IPS-NIHi11 (cell line): ENCODE measurements at regions not wholly inside any gene's neighbourhood (a gene's known extent, or its start where the extent isn't known, plus 50 kb on each side); places are given as distances from the start of the nearest gene placed in this dataset.
"Not testable (repeated sequence)": the region's sequence is repeated elsewhere in the genome, so short reads cannot be mapped to it uniquely, and the experiment has no call there.

Experiments used
- DNase-seq: peaks from one replicate; pipeline ENCODE4 v3.0.0; 2012; ENCODE audit warnings: mixed read lengths, low spot score

DNA sequence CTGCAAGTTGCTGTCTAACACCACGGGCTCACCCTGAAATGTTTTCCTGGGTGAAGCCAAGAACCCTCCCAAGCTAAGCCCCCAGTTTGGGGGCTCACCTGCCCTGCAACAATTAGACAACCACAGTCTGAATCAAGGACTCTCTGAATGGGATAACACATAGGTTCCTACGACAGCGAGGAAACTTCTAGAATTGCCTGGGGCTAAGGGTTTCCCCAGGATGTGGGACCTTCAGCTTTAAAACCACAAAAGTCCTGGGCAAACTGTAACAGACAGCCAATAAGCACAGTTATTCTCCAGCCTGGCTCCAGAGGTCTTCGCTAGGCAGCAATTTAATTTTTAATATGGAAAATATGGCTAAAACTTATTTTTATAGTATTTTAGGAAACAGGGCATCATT is 162.6 kb downstream of the PRKX start:
- DNase-seq: no peak

DNA sequence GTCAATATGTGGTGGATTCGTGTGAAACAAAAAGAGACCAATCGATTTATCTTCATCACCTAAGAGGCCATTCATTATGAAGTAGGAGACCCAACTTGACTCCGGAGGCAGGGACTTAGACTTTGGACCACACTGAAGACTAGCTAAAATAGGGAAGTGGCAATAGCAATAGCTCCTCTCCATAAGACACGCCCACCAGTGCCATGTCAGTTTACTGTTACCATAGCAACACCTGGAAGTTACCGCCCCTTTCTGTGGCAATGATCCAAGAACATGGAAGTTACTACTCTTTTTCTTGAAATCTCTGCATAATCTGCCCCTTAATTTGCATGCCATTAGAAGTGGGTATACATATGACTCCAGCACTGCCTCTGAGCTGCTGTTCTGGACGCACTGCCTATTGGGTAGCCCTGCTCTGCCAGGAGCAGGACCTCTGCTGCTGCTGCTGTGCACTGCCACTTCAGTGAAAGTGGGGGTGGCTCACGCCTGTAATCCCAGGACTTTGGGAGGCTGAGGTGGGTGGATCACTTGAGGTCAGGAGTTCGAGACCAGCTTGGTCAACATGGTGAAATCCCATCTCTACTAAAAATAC is 163.2 kb downstream of the PRKX start:
- peak; percentile 12 for DNase-seq

DNA sequence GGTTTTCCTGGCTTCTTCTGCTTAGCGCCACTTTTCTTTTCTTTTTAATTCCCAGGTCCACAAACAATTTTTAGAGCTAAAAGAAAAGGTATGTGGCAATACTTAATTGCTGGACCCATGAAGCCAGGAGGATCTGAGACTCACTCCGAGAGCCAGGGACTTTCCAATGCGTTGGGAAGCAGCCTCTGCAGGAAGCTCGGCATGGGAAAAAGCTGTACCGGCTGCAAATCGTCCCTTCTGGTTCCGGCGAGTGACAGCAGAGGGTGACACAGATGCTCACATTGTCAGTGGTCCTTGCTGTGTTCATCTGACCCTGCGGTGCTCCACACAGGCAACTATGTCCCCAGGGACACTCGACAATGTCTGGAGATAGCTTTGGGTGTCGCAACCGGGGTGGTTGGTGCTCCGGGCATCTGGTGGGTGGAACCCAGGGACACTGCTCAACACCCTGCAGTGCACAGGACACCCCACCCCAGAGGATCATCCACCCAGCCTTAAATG is 164.0 kb downstream of the PRKX start:
- no peak for DNase-seq

DNA sequence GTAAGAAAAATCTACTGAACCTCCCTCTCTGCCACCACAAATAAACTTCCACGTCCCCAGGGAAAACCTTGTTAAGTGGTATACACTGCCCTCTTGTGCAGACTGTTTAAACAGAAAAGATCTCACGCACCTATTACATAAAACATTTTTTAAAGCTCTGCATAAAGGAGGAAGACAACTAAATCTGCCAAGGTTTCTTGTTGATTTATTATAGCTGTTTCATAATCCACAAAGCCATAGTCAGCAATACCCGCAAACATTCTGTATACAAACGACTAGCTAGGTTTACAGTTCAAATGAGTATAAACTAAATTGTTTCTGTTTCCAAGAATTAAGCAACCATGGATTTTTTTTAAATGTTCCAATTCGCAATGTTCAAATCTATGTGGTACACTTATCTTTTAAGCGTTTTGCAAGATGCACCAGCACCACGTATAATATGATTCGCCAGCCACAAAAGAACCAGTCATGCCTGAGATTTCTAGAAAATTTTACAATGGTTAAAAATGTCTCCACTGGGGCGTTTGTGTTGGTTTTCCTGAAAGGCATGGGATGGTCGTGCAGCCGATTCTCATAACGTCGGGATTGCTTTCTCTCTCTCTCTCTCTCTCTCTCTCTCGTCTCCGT is 164.6 kb downstream of the PRKX start:
- DNase-seq: no peak

DNA sequence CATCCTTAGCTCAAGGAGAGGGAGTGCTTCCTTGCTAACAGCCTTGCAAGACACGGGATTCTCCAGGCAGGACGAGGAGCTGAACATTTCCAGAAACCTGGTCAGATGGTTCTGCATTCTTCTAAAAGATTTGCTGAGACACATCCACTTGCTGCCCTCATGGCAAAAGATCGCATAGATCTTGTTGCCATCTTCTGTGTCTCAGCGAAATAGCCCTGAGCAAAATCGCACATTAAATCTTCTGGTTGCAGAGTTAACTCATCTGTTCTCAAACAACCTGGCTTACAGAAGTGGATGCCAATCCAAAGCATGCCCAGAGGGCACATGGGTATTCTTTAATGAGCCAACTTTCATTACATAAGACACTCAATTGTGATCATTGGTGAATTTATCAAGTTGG is 167.5 kb downstream of the PRKX start:
- DNase-seq: no peak

DNA sequence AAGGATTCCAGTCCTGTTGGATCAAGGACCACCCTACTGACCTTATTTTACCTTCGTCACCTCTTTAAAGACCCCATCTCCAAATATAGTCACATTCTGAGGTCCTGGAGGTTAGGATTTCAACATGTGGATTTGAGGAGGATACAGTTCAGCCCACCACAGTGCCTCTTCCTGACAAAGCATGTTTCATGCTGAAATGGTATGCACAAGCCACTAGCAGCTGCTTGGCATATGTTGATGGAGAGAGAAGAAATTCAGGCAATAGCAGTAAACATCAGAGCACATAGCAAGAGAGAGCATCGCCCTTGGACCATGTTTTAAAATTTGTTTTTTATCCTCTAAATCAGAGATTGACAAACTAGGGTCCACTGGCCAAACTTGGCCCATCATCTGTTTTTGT is 172.1 kb downstream of the PRKX start:
- DNase-seq: no peak

DNA sequence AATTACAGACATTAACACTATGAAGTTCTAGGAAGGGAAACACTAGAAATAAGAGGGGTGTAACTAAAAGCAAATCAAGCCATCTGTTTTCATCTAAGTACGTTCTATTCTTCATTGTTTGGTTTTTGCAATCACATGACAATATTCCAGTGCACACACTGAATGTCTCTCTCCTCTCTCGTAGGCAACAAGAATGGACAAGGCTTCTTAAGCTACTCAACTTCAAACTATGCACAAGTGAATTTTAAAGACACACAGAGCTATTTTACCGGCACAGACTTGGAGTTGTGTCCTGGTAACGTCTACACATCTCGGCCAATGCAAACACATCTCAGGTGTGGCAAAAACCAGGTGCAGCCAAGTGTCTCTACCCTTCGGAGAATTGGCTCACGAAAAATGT is 173.3 kb downstream of the PRKX start:
- no peak for DNase-seq

DNA sequence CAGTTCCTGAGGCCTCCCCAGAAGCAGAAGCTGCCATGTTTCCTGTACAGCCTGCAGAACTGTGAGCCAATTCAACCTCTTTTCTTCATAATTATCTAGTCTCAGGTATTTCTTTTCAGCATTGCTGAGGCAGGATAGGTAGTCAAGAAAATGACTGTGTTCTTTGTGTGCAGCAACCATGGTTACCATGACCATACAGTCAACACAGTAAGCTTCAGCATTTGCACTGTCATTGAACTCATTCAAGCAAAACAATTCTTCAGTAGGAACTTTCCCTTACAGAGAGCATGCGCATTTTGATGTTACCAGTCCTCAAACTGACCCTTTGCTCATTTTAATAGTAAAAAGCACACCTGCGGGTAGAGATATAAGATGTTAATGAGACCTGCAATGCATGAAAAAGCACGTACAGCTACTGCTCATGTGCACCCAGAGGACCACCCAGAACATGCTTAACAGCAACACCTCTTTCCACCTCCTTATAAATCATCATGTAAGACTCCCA is 180.8 kb downstream of the PRKX start:
- no peak for DNase-seq

DNA sequence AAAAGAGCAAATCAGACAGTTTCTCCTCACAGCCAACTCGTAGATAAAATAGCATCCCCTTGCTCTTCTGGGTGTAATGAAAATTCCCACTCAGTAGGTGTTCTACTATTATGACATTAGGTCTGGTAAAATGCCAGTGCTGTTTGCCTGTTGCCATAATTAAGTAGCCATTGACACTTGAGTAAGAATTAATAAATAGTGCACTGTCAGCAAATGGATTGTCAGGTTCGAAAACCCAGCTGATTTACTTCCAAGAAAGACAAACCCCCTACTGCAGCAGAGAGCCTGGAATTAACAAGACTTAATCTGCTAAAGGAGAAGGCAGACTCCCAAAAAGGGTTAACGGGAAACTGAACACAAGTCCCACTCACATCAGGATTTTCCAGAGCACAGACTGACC is 182.0 kb downstream of the PRKX start:
- DNase-seq: not testable (repeated sequence)

DNA sequence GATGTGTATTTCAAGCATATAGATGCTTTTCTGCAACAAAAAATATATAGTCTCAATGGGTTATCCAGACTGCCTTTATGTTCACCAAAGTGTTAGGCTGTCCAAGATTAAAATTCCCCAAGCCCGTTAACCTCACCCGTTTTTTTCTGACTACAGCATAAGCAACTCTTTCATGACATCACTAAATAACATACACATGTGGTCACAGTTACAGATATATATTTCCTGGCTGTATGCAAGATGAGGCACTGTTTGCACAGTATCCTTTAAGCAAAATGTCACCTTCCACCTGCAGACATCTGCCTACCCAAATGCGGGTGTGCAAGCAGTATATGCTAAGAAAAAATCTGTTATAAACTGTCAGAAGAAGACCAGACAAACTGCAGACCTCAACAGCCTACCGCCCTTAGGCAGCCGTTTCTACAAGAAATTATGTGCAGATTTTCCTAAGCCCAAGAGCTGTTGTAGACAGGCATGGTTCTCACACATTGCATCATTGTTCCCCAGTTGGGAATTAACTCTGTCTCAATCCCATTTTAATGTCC is 183.1 kb upstream of the MXRA5 start:
- no peak for DNase-seq

DNA sequence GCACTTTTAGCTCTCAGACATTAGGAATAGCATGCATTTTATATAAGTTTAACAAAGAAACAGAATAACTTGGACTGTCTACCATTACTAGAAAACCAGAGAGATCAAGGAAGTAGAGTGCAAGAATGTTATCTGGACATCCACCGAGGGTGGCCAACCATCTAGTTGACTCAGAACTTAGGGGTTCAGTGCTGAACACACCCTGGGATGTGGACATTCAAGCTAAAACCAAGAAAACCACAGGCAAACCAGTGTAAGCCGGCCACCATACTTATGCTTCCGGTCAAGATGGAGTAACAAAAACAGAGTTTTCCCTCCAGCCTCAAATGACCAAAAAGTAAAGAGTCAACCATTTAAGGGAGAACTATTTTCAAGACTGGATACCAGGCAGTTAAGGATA is 181.4 kb upstream of the MXRA5 start:
- no peak for DNase-seq

DNA sequence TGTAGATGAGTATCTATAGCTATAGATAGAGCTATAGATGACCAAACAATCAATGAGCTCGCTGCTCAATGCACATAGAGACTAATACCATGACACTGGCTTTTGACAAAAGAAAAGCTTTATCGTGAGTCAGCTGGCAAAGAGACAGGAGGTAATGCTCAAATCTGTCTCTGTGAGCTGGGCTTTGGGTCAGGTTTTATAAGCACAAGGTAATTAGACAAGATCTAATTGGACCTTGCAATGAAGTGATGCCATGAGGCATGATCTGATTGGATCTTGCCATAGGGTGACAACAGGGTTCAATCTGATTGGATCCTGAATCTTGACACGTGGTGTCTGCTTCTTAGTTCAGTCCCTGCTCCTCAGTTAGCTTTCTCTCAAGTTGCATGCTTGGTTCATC is 180.7 kb upstream of the MXRA5 start:
- no peak for DNase-seq

DNA sequence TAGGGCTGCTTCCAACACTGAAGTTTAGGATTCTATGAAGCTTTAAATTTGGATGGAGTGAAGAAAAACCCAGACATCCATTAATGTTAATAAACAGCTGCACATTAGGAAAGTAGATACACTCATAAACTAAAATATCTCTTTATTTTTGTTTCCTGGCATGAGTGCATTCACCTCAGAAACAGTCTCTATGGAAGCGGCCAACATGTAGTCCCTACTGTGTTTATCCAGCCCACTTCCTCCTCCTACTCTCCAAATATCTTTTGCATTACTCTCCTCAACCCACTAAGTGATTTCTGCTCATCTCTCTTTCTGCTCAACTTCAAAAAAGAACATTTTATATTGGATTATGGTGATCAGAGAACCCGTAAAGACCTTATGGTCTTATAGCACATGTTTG is 180.3 kb upstream of the MXRA5 start:
- DNase-seq: no peak

DNA sequence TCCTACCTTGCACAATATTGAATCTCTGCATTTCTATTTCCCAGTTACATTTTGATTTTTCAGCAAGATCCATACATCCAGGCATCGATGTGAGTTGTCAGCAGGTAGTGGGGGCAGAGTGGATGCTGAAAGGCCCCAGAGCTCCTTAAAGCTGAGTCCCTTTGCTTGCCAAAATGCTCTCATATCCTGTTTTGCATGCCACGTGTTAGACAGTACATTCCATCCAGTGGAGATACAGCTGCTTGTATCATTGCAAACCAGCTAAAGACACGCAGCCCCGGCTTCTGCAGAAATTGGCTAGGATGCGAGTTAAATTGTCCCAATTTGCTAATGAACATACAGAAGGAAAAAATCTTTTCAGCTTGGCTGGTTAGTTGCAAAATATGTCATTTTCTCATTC is 179.6 kb upstream of the MXRA5 start:
- DNase-seq: no peak

DNA sequence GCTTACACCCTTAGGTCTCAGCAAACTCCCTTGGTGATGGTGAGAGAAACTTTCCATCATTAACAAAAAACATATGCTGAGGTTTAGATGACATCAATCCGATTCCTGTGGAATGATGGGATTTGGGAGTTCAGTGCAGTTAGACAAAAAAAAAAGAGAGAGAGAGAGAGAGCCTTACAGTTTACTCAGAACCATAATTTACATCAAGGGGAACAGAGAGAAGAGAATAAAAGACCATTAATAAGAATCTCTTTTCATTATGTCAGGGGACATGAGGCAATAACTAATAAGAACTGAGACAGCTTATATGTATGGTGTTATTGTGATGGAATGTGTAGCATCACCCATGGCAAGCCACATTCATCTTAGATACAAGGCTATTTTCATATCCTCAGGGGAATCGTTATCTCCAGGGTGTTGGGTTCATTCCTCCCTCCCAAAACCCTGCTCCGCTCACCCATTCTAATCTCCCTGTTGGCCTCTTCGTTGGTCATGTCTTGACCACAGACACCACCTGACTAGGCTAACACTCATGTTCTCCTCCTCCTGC is 175.7 kb upstream of the MXRA5 start:
- no peak for DNase-seq

DNA sequence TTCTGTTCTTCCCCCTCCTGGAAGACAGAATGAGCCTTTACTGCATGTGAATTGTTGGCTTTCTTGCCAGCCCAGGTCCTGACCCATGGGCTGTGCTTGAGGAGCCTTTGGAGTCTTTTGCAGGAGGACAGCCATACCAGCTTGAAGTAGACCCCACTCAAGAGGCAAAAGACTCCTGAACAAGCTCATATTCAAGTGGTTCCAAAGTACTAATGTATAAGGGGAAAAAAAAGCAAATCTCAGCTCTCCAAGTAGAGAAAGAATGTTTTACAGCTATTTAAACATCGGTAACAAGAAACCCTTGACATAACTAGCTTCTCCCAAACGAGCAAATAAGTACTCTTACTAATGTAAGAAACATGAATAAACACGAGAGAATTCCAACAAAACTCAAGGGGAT is 174.9 kb upstream of the MXRA5 start:
- DNase-seq: no peak

DNA sequence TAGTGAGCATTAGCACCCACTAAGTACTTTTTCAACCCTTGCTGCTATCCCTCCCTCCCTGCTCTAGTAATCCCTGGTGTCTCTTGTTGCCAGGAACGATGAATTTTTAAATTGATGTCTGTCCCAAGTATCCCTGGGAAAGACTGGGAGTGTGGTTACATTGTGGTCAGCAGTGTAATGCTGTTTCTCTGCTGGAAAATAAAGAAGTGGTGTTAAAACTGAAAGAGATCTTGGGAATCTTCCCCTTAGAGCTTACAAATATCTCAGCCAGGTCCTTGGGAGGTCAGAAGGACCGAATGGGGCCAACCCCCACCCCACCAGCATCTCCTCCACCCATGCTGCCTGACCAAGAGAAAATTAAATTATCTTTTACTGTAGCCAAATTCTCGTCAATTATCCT is 174.5 kb upstream of the MXRA5 start:
- no peak for DNase-seq

DNA sequence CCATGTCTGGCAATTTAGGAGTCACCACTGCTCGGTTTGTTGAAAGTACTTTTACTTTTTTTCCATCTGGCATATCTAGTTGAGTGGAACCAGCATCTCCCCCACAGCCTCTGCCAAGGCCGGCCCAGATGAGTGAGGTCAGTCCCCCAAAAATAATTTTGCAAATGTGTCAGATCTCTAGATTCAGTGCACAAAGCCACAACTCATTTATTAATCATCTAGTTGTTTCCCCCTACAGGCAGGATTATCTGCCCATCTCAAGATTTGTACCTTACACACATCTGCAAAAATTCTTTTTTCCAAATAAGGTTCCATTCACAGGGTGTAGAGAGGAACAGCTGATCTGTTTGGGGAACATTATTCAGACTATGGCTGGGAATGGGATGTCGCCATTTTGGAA is 174.0 kb upstream of the MXRA5 start:
- DNase-seq: no peak

DNA sequence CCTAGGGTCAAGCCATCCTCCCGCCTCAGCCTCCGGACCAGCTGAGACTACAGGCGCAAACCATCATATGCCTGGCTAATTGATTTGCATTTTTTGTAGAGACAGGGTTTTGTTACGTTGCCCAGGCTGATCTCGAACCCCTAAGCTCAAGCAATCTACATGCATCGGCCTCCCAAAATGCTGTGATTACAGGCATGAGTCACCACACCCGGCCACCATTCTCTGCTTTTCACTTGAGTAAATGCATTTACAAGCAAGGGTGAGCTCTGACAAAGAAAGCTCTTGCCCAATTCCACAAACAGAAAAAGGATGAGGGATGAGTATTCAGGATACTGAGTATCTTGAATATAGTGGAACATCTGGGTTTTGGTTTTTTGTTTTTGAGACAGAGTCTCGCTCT is 172.9 kb upstream of the MXRA5 start:
- not testable (repeated sequence) for DNase-seq

DNA sequence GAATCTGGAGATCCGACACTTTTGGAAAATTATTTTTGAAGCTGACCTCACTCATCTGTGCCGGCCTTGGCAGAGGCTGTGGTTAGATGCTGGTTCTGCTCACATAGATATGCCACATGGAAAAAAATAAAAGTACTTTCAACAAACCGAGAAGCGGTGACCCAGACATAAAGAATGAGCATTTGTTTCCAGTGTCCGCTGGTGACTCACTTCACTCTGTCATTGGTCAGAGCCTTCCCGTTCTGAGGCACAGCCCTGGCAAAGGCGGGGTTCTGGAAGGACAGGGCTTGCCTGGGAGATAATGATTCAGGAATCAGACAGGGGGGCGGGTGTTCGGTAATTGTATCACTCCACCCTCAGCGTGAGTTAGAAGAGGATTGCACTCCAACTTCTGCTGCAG is 172.4 kb upstream of the MXRA5 start:
- DNase-seq: peak; percentile 23

DNA sequence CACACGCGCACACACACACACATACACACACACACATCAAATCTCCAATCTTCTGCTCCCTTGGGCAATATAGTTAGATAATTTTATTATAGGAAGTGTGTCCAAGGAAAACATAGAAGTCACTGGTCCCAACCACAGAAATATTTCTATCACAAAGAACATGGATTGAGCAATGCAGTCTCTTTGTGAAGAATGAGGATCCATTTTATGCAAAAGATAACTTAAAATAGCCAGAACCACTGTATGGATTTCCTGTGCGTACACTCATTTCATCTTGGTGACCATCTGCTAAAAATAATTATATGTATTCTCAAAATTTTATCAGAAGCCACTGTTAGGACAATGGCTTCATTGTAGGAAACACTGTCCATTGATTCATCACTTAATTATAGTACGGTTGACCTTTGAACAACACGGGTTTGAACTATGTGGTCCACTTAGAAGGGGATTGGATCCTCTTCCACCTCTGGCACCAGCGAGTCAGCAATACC is 169.6 kb upstream of the MXRA5 start:
- DNase-seq: no peak

DNA sequence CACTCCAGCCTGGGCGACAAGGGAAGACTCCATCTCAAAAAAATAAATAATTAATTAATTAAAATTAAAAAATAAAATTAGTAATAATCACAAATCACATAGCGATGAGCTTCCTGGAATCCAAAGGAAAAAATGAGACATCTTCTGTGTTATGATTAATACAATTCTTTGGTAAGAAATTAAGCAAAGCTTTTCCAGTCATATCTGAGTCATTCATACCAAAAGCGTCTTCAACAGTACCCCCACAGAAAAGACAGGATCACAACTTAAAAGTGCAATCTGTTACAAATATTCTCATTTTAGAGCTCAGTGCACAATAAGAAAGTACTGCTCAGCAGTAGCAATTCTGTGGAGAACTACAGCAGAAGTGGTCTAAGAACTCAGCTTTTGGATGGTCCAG is 168.5 kb upstream of the MXRA5 start:
- DNase-seq: no peak

DNA sequence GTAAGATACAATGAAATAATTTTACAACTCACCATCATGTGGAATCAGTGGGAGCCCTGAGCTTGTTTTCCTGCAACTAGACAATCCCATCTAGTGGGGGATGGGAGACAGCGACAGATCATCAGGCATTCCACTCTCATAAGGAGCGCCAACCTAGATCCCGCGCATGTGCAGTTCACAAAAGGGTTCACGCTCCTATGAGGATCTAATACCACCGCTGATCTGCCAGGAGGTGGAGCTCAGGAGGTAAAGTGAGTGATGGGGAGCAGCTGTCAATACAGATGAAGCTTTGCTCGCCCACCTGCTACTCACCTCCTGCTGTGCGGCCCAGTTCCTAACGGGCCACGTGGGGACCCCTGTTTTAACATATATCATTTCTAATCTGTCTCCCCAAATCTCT is 165.7 kb upstream of the MXRA5 start:
- DNase-seq: not testable (repeated sequence)
